HG02642 (cell line): ENCODE measurements at regions not wholly inside any gene's neighbourhood (a gene's known extent, or its start where the extent isn't known, plus 50 kb on each side); places are given as distances from the start of the nearest gene placed in this dataset.

Experiments used
- ATAC-seq: cut with Tn5 transposase; IDR thresholded peaks from one replicate; pipeline ENCODE4 v1.9.1; 2021; ENCODE audit warnings: mild to moderate bottlenecking; ENCODE audit not compliant: unreplicated experiment, poor library complexity

- ATAC-seq = no peak
These were observed 618.9 kb downstream of the NPHP4 start for GRCh38 chr1:5373281-5373680.

- ATAC-seq = no peak
These were observed 621.0 kb downstream of the NPHP4 start for GRCh38 chr1:5371270-5371669.

- no peak for ATAC-seq
These were observed 621.9 kb downstream of the NPHP4 start for GRCh38 chr1:5370311-5370710.

- no peak for ATAC-seq
These were observed 623.0 kb downstream of the NPHP4 start for GRCh38 chr1:5369223-5369622.

GRCh38 chr1:5368201-5368600, 624.0 kb downstream of the NPHP4 start:
- no peak for ATAC-seq

- ATAC-seq = no peak
These were observed 624.9 kb downstream of the NPHP4 start for GRCh38 chr1:5367306-5367705.

- no peak for ATAC-seq
These were observed 626.5 kb downstream of the NPHP4 start for GRCh38 chr1:5365751-5366150.

GRCh38 chr1:5364591-5364990, 627.6 kb downstream of the NPHP4 start:
- no peak for ATAC-seq

GRCh38 chr1:5354681-5355080, 637.5 kb downstream of the NPHP4 start:
- ATAC-seq = no peak

- ATAC-seq = no peak
These were observed 640.9 kb downstream of the NPHP4 start for GRCh38 chr1:5351366-5351765.

GRCh38 chr1:5349526-5349925, 642.7 kb downstream of the NPHP4 start:
- no peak for ATAC-seq

GRCh38 chr1:5348732-5349465, 643.3 kb downstream of the NPHP4 start:
- ATAC-seq = no peak

- ATAC-seq = no peak
These were observed 644.5 kb downstream of the NPHP4 start for GRCh38 chr1:5347726-5348125.

GRCh38 chr1:5345556-5345955, 646.7 kb downstream of the NPHP4 start:
- ATAC-seq = no peak

- no peak for ATAC-seq
These were observed 648.8 kb downstream of the NPHP4 start for GRCh38 chr1:5343256-5344020.

- ATAC-seq = no peak
These were observed 649.4 kb downstream of the NPHP4 start for GRCh38 chr1:5342830-5343229.

GRCh38 chr1:5342172-5342571, 650.1 kb downstream of the NPHP4 start:
- ATAC-seq = no peak

GRCh38 chr1:5341471-5341870, 650.8 kb downstream of the NPHP4 start:
- no peak for ATAC-seq

- ATAC-seq = no peak
These were observed 651.6 kb downstream of the NPHP4 start for GRCh38 chr1:5340560-5341130.

GRCh38 chr1:5338466-5338865, 653.8 kb downstream of the NPHP4 start:
- no peak for ATAC-seq

- ATAC-seq = no peak
These were observed 658.9 kb downstream of the NPHP4 start for GRCh38 chr1:5333291-5333690.
